K562 (cell line): ENCODE measurements at regions not wholly inside any gene's neighbourhood (a gene's known extent, or its start where the extent isn't known, plus 50 kb on each side); places are given as distances from the start of the nearest gene placed in this dataset.

Experiments
- ATAC-seq: fragments of 200-7000 bp; cut with Tn5 transposase; 3 replicates; pipeline ENCODE4 v1.9.1; 2020; ENCODE audit warnings: moderate library complexity
- BruUV-seq: library from RNA; stranded (reverse); fragments of 400-500 nt; replicated peaks from 2 replicates; lab custom pipeline; 2021; lab: Mats Ljungman, UMichigan
- CTCF ChIA-PET: fragments of 300-600 bp; formaldehyde crosslinking; extraction: SDS; loops from one replicate; lab custom pipeline; 2021; ENCODE audit warnings: low intra/inter-chr PET ratio; lab: Yijun Ruan, JAX
- POLR2A ChIA-PET: fragments of 300-600, 350-650 bp; sonication (Branson Sonifier 250); formaldehyde crosslinking; extraction: SDS; loops from one replicate; lab custom pipeline; 2021; ENCODE audit warnings: antibody characterized with exemption, inconsistent platforms; lab: Yijun Ruan, JAX
- DNase-seq, 4 experiments: peaks; one replicate each; pipeline versions ENCODE4 v3.0.0 to v3.0.0-alpha.2; 2011 to 2018; ENCODE audit warnings: low spot score in 3 of 4, mixed read lengths in 3 of 4; ENCODE audit errors: extremely low read depth in 1 of 4
- FAIRE-seq: peaks from 2 replicates; lab custom pipeline; 2011; peaks lifted over from hg19 to GRCh38; lab: Jason Lieb, UNC
- H2AFZ ChIP-seq: 2 replicates; pipeline ENCODE4 v1.6.0; 2011; ENCODE audit warnings: low read depth, low read length, control low read depth, inconsistent platforms
- H3K27ac ChIP-seq: fragments of 200-600 bp; 3 replicates; pipeline ENCODE4 v1.8.0; 2011; ENCODE audit warnings: low read depth, mild to moderate bottlenecking, control low read depth, inconsistent platforms, low read length, moderate library complexity, mixed read lengths; ENCODE audit errors: extremely low read depth
- H3K27me3 ChIP-seq, 2 experiments: fragments of 300-600 bp in 1 of 2; 2 replicates in 1 of 2; 3 replicates in 1 of 2; pipeline versions ENCODE4 v1.6.0 to v1.8.0; 2011; ENCODE audit warnings: inconsistent platforms in 2 of 2, low read length in 2 of 2, mild to moderate bottlenecking in 1 of 2, mixed read lengths in 1 of 2, moderate library complexity in 1 of 2; ENCODE audit not compliant: control insufficient read depth in 2 of 2, insufficient read depth in 2 of 2
- H3K36me3 ChIP-seq: fragments of 300-600 bp; 3 replicates; pipeline ENCODE4 v1.8.0; 2011; ENCODE audit warnings: mild to moderate bottlenecking, low read length, inconsistent platforms; ENCODE audit not compliant: control insufficient read depth, insufficient read depth
- H3K4me1 ChIP-seq, 2 experiments: fragments of 200-600 bp in 1 of 2; replicated peaks in 1 of 2; 2 replicates in 1 of 2; 3 replicates in 1 of 2; pipeline versions ENCODE4 v1.5.1 to v1.8.0; 2011; ENCODE audit warnings: inconsistent platforms in 2 of 2, low read length in 2 of 2, mild to moderate bottlenecking in 1 of 2, mixed read lengths in 1 of 2, moderate library complexity in 1 of 2; ENCODE audit not compliant: control insufficient read depth in 2 of 2, insufficient read depth in 2 of 2
- H3K4me2 ChIP-seq: 2 replicates; pipeline ENCODE4 v1.6.1; 2011; ENCODE audit warnings: low read length, control low read depth, inconsistent platforms, mixed read lengths; ENCODE audit not compliant: insufficient read depth
- H3K4me3 ChIP-seq: fragments of 200-600 bp; sonication (generic), shearing (Covaris generic); 2 replicates; pipeline ENCODE4 v1.5.1; 2016; ENCODE audit warnings: control low read depth, inconsistent platforms
- H3K79me2 ChIP-seq: fragments of 200-600 bp; 3 replicates; pipeline ENCODE4 v1.8.0; 2011; ENCODE audit warnings: low read length, inconsistent platforms; ENCODE audit not compliant: control insufficient read depth, insufficient read depth
- H3K9ac ChIP-seq, 2 experiments: 2 replicates each; pipeline versions ENCODE4 v1.6.0 to v1.6.1; 2011; ENCODE audit warnings: low read depth in 2 of 2, low read length in 2 of 2, control low read depth in 1 of 2, inconsistent platforms in 1 of 2, mild to moderate bottlenecking in 1 of 2, mixed read lengths in 1 of 2; ENCODE audit not compliant: insufficient read depth in 1 of 2
- H3K9me1 ChIP-seq: one replicate; pipeline ENCODE4 v1.6.0; 2011; ENCODE audit warnings: inconsistent platforms, mild to moderate bottlenecking, low read length, moderate library complexity; ENCODE audit not compliant: control insufficient read depth, insufficient read depth
- H3K9me3 ChIP-seq: replicated peaks from 2 replicates; pipeline ENCODE4 v1.5.1; 2011; ENCODE audit warnings: low read depth, low read length, inconsistent platforms; ENCODE audit not compliant: control insufficient read depth, insufficient read depth
- H4K20me1 ChIP-seq: replicated peaks from 2 replicates; pipeline ENCODE4 v1.6.1; 2011; ENCODE audit warnings: low read length, inconsistent platforms, mixed read lengths; ENCODE audit not compliant: control insufficient read depth, insufficient read depth
- BCLAF1 ChIP-seq, 2 experiments: fragments of 450-650 bp in 1 of 2; IDR thresholded peaks; 2 replicates each; pipeline ENCODE4 v1.6.1; 2011 to 2017; ENCODE audit warnings: low read depth in 2 of 2, antibody characterized with exemption in 1 of 2, borderline replicate concordance in 1 of 2, low read length in 1 of 2, mild to moderate bottlenecking in 1 of 2, mixed read lengths in 1 of 2; ENCODE audit not compliant: control insufficient read depth in 1 of 2
- CEBPG ChIP-seq, 3 experiments: fragments of 200-800 bp in 1 of 3; sonication (Bioruptor generic) in 1 of 3; sonication (generic) in 1 of 3; formaldehyde crosslinking in 1 of 3; IDR thresholded peaks in 2 of 3; conservative IDR thresholded peaks in 1 of 3; 2 replicates each; pipeline versions ENCODE4 v1.6.1 to v1.8.0; 2016 to 2022; ENCODE audit warnings: missing compliant biosample characterization in 2 of 3, missing genetic modification characterization in 2 of 3, mild to moderate bottlenecking in 1 of 3, missing genetic modification reagents in 1 of 3
- DDX20 ChIP-seq: fragments of 450-650 bp; IDR thresholded peaks from 2 replicates; pipeline ENCODE4 v1.6.1; 2016; ENCODE audit warnings: missing genetic modification characterization, low read depth, mild to moderate bottlenecking, missing compliant biosample characterization, moderate library complexity
- HSF4 ChIP-seq: fragments of 250-450 bp; sonication (Bioruptor Pico); IDR thresholded peaks from 2 replicates; pipeline ENCODE4 v2.1.2; 2022; ENCODE audit warnings: mild to moderate bottlenecking, moderate library complexity, borderline replicate concordance
- RHOXF2B ChIP-seq: fragments of 250-450 bp; sonication (Bioruptor Pico); conservative IDR thresholded peaks from 2 replicates; pipeline ENCODE4 v1.5.1; 2021
- SAFB ChIP-seq: fragments of 200-400 bp; formaldehyde crosslinking; IDR thresholded peaks from 2 replicates; pipeline ENCODE4 v1.6.1; 2017; ENCODE audit warnings: low read depth, low read length, borderline replicate concordance
- TAF15 ChIP-seq: fragments of 200-400 bp; formaldehyde crosslinking; IDR thresholded peaks from 2 replicates; pipeline ENCODE4 v1.6.1; 2017; ENCODE audit warnings: mild to moderate bottlenecking, low read depth, low read length, moderate library complexity
- TCFL5 ChIP-seq: fragments of 250-450 bp; sonication (Bioruptor Pico); conservative IDR thresholded peaks from 2 replicates; pipeline ENCODE4 v1.6.1; 2021; ENCODE audit warnings: mild to moderate bottlenecking, moderate library complexity, matching md5 sums
- TFE3 ChIP-seq: fragments of 450-650 bp; formaldehyde crosslinking; IDR thresholded peaks from 2 replicates; pipeline ENCODE4 v1.4.0; 2020; ENCODE audit warnings: mild to moderate bottlenecking, mixed read lengths
- XRCC4 ChIP-seq: IDR thresholded peaks from one replicate; pipeline ENCODE4 v1.6.1; 2011; ENCODE audit not compliant: insufficient read depth, insufficient read length; ENCODE audit errors: extremely low read depth
- ZNF280B ChIP-seq: fragments of 250-450 bp; sonication (Bioruptor Pico); IDR thresholded peaks from 2 replicates; pipeline ENCODE4 v1.5.1; 2021; ENCODE audit warnings: mild to moderate bottlenecking
- ZNF551 ChIP-seq: fragments of 250-450 bp; sonication (Bioruptor Pico); IDR thresholded peaks from 2 replicates; pipeline ENCODE4 v1.5.0; 2021; ENCODE audit warnings: mild to moderate bottlenecking, moderate library complexity
- WGBS: fragments of 100-300 bp; shearing (Covaris generic); methylation state at CpG from one replicate; pipeline ENCODE4 v1.1.6; 2016; ENCODE audit warnings: low coverage, mixed read lengths; ENCODE audit not compliant: insufficient coverage; ENCODE audit errors: missing lambda C conversion rate; 5-methylcytosine and 5-hydroxymethylcytosine counted together
- in situ Hi-C: fragments of 300-500 bp; cut with MboI; formaldehyde crosslinking; loops from 4 replicates; pipeline ENCODE4 v1.15.0; 2018; ENCODE audit warnings: inconsistent platforms, mixed read lengths
- intact Hi-C: fragments of 100-400 bp; cut with micrococcal nuclease; formaldehyde crosslinking; loops from 2 replicates; pipeline ENCODE4 v1.14.2; 2022

GRCh38 chr11:115724666-115725065, 220.5 kb upstream of the CADM1 start (continued):
- TF ChIP-seq ZNF280B (CRISPR knock-in tag) = no peak
- TF ChIP-seq BCLAF1 (IDR thresholded peaks at IDR 0.05; ENCODE audit: borderline replicate concordance in 1 of 2, control insufficient read depth in 1 of 2, low read depth in 2 of 2, low read length in 1 of 2) = no peak
- TF ChIP-seq ZNF551 (CRISPR knock-in tag) = no peak
- no peak for TF ChIP-seq HSF4 (CRISPR knock-in tag)

- H3K27me3 ChIP-seq = peaks cover 0 to 3% of the 10 kb centered on the region in 2 experiments; a peak in 1 of 5 replicates
- H3K4me1 ChIP-seq = no peaks in the 10 kb centered on the region
- no peaks in the 10 kb centered on the region for H4K20me1 ChIP-seq
- no peak overlapping the region for H3K9ac ChIP-seq
- intact Hi-C loops (no loop called here), in situ Hi-C loops (no loop called here)
- ATAC-seq = no peak
- no peaks in the 10 kb centered on the region for H3K9me3 ChIP-seq
- no peak overlapping the region for H3K4me3 ChIP-seq
- H3K27ac ChIP-seq = no peak overlapping the region
- no peak overlapping the region for H2AFZ ChIP-seq
- BruUV-seq = no TSS peak
- POLR2A ChIA-PET = no interaction called here
- no peaks in the 10 kb centered on the region for H3K79me2 ChIP-seq
- CTCF ChIA-PET = no interaction called here
- no peaks in the 10 kb centered on the region for H3K9me1 ChIP-seq
- FAIRE-seq = no peak
- no peak overlapping the region for H3K4me2 ChIP-seq
- 0% methylated on average over 4 of the region's 4 CpGs for WGBS
- H3K36me3 ChIP-seq = no peaks in the 10 kb centered on the region
- DNase-seq = no peak
- TF ChIP-seq TAF15 (no peak), SAFB (no peak), TFE3 (CRISPR knock-in tag) (no peak), XRCC4 (no peak), DDX20 (tag) (no peak), RHOXF2B (CRISPR knock-in tag) (no peak), CEBPG (CRISPR knock-in tag; IDR thresholded peaks at IDR 0.05) (no peak), CEBPG (tag; conservative IDR thresholded peaks at IDR 0.05 in 1 of 2, IDR thresholded peaks at IDR 0.05 in 1 of 2) (no peak), TCFL5 (no peak)
Observed at GRCh38 chr11:115722711-115723110, 218.5 kb upstream of the CADM1 start.
